Umbilical cord (tissue), 1 donor: ENCODE measurements at regions not wholly inside any gene's neighbourhood (a gene's known extent, or its start where the extent isn't known, plus 50 kb on each side); places are given as distances from the start of the nearest gene placed in this dataset.
"Not testable (repeated sequence)": the region's sequence is repeated elsewhere in the genome, so short reads cannot be mapped to it uniquely, and the experiment has no call there.

ENCODE experiments used
- DNase-seq: peaks from one replicate; pipeline ENCODE4 v3.0.0-alpha.2; 2015; ENCODE audit warnings: low spot score

DNA sequence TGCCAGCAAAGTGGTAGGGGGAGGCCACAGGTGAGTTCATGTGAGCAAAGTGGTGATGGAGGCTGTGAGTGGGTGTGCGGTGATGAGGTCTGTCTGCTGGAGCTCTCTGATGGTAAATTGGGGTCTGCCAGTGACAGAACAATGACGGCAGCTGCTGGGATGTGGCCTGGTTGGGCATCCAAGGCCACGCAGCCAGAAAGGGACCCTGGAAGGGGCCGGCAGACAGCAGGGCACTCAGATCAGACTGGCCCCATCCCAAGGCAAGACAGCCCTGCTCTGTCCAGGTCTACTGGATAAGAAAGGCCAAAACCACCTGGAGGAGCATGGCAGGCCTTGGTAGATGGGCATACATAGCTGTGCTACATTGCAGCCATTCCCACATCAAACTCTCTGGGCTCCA is 412.9 kb upstream of the RGMB start:
- DNase-seq: no peak

DNA sequence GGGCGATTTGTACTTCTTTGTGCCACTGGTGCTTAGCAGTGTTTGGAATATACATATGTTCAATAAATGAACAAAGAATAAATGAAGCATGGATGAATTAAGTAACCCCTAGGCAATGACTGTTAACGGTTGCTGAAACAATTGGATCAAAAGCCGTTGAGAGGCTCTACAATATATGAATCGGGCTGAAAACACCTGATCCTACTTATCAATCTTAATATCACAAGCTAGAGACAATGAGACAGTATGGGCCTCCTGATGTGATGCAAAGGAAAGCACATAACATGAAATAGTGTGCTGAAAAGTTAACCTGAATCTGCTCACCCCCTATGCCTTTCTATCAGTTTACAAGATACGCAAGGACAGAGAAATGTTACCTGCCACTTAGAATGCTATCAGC is 410.3 kb upstream of the RGMB start:
- DNase-seq: no peak

DNA sequence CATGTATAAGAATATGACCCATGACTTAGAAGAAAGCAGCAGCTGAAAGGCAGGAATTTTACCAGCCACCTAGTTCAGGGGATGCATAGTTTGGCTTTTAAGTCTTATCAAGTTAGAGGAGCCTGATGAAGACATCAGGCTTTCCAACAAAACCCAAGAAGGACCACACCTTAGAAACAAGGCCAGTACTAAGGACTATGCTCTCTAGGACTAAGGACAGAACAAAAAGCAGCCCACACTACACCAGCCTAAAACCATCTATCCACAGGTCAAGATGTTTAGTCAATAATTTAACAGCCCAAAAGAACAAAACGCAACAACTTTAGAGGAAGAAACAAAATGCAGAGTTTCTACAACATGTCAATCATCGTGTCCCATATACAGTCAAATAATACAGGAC is 408.9 kb upstream of the RGMB start:
- no peak for DNase-seq

DNA sequence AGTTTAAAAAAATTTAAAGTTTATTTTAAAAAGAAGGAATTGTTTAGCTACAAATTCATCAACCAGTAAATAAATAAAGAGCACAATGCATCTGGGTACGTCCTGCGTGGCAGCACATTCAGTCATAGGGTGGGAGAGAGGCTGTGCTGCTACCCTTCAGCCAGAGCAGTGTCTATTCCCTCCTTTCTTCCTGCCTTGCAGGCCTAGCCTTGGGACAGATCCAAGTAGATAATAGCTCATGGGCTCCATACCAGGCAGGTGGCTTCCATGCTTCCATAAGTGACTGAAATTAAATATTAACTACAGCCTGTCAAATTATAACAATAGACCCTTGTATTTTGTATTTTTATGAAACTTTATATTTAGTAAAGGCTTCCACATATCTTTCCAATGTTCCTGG is 408.3 kb upstream of the RGMB start:
- no peak for DNase-seq

DNA sequence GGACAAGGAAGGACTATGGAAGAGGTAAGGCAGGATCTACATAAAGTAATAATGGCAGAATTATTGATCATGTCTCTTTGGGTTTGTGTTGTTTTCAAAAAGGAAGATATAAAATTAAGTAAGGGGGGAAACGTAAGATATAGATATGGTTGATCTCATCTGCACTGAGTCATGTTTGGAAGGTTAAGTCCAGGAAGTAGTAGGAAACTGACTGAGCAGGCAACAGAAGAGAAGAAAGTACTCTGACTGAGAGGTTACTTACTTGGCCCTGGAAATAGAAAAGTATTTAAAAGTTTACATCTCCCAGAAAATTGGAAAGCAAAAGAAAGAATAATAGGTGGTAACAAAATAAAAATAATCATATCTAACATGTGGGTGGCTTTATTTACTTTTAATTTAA is 405.3 kb upstream of the RGMB start:
- DNase-seq: no peak

DNA sequence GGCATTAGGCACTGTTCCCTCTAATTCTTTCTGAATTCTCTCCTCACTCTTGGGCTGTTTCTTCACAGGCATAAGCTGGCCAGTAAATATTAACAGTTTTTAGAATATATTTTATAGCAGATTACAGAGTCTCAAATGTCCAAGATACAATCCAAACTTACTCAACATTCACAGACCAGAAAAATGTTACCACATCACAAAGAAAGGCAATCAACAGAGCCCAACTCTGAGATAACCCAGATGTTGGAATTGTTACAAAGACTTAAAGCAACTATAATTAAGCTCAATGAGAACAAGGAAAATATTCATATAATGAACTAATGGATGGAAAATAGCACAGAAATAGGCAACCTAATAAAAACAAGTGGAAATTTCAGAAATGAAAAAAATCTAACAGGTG is 401.1 kb upstream of the RGMB start:
- no peak for DNase-seq

DNA sequence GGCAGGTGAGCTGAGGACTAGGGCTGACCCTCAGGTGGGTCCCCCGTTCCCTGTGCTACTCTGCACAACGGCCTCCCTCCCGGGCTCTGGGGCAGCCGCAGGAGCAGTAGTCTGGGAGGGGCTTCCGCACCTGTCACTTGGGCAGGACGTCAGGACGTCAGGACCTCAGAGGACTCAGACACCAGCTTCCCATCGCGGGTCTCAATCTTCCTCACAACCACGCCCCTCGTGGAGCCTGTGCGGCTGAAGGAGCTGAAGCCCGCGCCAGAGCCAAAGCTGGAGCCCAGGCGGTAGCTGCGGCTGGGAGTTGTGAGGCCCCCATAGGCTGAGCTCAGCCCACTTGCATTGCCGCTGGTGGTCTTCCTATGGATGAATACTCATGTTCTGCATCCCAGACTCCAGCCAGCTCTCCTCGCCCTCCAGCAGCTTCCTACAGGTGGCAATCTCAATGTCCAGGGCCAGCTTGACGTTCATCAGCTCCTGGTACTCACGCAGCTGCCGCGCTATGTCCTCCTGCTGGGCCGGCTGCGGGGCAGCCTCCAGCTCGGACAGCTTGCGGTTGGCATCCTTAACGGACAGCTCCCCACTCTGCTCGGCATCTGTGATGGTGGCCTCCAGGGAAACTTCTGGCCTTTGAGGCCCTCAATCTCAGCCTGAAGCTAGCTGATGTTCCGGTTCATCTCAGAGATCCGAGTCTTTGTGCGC is 381.4 kb upstream of the RGMB start:
- DNase-seq: no peak

DNA sequence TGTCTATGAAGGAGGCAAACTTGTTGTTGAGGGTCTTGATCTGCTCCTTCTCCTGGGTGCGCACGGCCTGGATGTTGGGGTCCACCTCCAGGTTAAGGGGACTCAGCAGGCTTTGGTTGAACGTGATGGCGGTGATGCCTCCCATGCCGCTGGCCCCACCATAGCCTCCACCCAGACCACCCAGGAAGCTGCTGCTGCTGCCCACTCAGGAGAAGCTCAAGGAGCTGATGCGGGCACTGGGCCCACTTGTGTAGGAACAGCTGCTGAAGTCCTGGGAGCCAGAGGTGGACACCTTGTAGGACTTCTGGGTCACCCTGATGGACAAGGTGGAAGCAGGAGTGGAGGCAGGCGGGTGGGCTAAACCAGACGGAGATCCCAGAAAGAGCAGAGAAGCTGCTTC is 380.3 kb upstream of the RGMB start:
- not testable (repeated sequence) for DNase-seq

DNA sequence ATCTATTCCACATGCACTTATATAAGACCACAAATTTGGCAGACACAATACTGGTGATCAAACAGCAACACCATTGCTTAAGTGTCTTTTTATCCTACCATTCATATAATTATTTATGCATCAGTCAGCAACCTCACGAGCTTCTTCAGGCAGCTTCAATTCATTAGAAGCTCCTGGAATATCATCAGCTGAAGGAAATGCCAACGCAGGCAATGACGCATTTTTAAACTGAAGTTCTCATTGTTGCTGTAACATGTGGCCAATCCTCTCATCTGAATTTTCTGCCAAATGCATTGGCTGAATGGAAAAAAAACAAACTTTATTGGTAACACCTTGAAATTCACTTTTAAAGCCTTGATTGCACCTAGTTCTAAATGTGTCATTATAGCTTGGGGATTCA is 376.4 kb upstream of the RGMB start:
- DNase-seq: no peak

DNA sequence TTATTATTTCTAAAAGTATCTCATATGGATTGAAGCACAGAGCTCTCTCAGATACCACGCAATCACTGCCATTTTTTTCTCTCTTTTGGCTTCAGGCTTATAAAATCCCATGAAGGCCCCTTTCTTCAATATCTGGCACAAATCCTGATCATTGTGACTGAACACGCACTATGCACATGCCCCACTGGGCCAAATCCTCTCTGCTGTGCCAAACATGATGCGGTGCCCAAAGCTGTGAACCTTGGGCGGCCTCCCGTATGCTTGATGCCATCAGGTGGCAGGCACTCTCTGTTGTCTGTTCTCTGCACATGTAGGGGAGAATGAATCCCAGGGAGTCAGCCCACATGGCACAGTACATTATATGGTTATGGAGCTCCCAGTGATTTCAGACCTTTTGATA is 375.0 kb upstream of the RGMB start:
- DNase-seq: no peak

DNA sequence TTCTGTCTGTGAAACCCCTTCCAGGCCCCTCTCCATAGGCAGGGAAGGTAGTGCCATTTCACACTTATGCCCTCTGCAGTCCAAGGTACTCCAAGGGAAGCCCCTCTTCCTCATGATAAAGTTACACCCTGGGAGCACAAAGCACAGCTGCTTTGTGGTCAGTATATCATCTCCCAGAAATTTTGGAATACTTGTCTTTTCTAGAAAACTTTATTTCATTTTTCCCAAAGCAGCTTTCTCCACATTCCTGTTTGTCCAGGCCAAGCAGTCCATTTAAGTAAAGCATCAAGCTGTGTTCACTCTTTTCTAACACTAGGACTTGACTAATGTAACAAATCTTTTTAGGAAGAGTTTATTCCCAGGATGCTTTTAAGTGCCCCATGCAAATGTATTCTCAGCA is 371.8 kb upstream of the RGMB start:
- DNase-seq: no peak

DNA sequence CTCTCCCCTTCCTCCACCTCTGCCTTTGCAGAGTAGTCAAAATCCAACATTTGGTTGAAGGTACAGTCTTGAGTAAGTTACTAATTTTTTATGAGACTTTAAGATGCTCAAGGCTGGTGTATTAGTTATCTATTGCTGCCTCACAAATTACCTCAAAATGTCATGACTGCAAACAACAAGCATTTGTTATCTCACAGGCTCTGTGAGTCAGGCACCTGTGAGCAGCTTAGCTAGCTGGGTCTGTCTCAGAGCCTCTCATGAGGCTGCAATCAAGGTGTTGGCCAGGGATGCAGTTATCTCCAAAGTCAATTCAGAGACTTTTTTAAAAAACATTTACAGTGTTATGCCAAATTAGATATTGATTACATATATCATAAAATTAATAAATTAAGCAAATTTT is 371.3 kb upstream of the RGMB start:
- DNase-seq: no peak

DNA sequence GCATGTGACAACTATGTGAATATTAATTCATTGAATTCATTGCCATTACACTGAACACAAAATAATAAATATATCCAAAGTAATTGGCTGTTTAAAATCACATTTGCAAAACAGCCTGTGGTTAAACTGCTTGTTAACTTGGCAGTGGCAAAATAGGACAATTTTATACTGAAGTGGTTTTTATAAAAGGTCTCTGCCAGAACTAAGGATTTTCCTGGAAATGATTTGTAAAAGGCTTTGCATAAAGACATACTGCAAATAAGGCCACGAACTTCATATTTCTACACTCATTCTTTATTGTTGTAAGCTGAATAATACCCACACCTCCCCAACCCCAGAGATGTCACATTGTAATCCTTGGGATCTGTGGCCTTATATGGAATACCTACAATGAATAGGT is 370.3 kb upstream of the RGMB start:
- no peak for DNase-seq

DNA sequence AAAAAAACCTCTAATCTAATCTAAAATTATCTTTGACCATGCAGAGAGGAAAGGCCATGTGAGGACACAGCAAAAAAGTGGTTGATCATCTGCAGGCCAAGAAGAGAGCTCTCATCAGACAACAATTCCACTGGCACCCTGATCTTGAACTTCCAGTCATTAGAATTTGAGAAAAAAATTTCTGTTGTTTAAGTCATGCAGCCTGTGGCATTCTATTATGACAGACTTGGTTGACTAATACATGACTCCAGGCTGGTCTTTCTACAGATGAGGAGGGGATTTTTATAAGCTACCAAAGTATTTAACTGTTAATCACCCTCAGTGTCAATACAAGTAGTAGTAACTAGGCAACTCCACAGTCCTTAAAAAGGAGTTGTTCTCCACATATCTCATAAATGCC is 358.5 kb upstream of the RGMB start:
- no peak for DNase-seq

DNA sequence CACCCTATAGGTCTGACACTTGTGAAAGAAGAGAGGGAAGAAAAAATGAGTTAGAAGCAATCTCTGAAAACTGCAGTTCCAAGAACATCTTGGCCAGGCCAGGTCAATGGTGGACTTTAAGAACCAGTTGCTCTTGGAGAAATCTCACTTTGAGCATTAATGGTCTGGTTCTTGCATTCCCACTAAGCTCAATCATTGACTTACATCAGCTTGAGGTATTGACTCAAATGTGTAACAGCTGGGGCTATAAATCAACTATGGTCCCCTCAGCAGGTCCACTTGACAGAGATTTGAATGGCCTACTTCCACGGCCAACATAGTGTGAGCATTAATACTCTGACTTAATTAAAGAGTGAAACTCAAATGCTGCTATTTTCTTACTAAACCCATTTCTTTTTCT is 357.8 kb upstream of the RGMB start:
- DNase-seq: no peak

DNA sequence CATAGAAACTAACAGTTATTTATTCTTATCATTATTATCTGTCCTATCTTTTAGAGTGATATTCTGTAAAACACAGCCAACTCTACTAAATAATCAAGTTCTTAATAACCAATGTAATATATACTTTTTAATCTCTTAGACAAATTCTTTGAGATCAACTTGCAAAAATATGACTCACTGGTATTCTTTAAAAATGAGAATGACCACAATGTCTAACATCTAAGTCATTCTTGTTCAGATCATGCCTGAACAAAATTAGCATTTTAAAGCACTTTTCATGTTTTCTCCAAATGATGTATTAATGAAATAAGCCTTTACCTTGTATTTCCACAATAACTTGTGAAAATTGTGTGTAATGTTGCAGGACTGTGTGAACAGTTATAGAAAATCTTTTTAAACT is 356.9 kb upstream of the RGMB start:
- no peak for DNase-seq

DNA sequence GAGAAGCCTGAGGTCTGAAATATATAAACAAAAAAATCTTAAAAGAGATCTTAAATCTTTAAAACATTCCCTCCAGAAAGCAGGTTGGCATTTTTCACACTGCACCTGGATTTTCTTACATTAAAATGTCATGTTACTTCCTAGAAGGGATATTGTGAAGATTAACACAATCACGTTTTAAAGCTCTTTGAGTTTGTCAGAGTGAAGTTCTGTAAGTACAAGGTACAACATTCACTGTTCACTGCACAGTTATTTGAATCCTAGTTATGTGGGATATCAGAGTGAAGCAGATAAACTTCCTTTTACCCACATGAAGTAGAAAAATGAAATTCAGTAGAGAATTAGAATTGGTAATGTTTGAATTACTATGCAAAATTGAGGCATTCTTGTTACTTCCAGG is 353.6 kb upstream of the RGMB start:
- DNase-seq: no peak

DNA sequence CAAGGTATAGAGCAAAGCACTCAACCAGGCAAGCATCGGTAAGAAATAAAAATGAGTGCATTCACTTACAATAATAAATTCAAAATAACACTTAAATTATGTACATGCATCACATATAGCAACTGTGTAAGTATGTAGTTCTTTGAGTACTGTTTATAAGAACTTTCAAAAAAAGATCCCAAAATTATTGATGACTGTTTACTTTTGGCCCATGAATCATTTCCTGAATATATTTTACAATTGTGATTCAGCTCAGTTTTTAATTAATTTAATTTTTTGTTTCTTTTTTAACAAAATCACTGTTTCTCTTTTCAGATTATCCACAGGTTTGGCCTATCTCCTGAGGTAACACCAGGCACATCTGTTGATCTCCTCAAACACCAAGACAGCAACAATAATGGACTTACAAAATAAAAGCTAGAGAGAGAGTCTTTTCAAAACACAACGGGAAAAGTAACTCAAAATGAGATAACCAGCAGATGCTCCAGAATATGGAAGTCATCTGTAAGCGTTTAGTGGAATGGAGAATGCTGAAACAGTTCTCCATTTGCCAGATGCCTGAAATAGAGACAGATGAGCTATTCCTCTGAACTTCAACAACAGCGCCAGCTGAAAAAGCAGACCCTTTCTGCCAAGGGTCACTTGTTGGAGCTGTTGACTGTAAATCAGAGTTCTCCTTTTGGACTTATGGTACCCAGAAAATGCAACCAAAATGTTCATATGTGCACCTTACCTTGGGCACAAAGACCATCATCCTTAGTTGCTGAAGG is 348.6 kb upstream of the RGMB start:
- DNase-seq: no peak

DNA sequence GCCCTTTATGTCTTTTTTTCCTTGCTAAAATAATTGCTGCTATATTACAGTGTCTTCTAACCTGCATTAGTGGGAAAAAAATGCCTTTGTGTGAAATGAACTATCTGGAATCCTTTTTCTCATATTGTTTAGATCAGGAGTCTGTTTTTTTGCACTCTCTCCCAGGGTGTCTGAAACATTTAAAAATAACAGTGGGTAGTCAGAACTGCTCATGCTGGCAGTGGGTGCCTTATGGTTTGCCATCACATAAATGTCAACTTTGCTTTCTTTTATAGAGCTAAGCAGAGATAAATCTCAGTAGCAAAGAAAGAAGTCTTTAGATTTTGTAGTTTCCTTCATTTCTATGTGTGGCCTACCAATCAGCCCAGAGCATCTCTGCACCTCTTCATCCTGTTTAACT is 347.8 kb upstream of the RGMB start:
- DNase-seq: no peak

DNA sequence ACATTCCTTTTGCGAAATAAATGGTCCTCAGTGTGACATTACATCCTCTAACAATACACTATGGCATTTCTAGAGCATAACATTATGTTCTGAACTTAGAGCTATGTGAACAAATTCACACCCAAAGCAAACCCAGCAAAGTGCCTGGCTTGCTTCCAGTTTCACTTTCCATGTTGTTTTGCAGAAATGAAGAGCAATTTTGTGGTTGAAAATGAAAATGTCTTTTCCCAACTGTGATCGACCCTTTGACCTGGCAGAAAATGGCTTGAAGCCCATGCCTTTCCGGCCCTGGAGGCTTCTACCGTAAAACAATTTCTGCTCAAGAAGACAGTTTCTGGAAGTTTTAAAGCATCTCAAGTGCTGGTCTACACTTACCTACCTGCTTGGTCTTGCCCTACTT is 344.7 kb upstream of the RGMB start:
- no peak for DNase-seq

DNA sequence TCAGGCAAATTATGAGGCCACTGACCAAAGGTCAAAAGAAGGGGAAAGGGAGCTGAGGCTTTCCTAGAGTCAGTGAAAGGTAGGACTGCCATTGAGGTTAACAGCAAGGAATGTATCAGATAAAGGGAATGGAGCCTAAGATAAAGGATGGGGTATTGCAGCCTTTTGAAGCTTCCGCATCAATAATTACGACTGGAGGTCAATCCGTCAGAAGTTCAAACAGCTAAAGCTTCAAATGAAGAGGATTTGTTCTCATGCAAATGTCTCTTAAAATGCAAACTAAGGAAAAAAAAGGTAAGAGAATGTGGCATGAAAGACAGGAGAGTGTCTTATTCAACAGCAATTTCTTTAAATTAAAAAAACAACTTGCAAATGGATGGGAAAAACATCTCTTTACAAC is 341.1 kb upstream of the RGMB start:
- DNase-seq: no peak

DNA sequence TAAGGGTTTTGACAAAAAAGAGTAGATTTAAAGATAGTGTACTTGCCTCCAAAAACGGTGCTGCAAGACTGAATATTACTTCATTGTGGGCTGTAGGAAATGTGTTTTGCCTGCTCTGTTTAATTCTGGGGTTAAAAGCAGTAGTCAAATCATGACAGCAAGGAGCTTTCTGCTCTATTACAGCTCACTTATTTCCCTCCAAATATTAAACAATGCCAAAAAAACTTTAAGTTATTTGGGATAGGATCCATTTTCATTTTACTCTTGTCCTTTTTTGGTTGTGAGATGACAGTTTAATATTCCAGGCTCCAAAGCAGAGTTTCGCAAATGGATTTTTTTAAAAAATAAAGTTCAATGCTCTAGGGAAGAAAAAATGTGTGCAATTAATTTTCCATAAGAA is 340.4 kb upstream of the RGMB start:
- DNase-seq: no peak

DNA sequence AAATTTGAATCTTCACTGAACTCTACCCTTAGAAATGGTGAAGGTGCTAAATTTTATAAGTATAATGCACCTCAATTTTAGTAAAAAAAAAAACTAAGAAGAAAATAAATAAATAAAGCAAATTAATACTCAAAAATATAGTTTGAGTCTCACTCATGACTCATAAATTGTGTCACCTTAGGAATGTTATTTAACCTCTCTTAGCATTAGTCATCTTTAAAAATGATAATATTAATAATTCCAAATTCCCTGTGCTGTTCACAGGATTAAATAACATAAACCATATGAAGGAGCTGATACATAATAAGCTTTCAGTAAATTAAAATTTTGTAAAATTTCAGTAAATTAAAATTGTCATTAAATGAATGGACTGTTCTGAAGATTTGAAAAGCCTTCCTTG is 339.8 kb upstream of the RGMB start:
- DNase-seq: no peak

DNA sequence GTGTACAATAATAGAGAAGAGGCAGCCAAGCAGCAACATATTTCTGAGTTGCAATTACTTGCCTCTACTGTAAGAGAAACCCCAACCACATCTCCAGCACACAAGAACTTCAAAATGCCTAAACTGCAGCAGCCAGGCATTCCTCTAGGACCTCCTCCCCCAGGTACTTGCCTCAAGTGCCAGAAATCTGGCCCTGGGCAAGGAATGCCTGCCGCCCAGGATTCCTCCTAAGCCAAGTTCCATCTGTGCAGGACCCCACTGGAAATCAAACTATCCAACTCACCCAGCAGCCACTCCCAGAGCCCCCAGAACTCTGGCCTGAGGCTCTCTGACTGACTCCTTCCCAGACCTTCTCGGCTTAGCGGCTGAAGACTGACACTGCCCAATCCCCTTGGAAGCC is 336.8 kb upstream of the RGMB start:
- no peak for DNase-seq
